H1 (cell line): ENCODE measurements at regions not wholly inside any gene's neighbourhood (a gene's known extent, or its start where the extent isn't known, plus 50 kb on each side); places are given as distances from the start of the nearest gene placed in this dataset.

Experiments used
- CTCF ChIP-seq, 3 experiments: IDR thresholded peaks; 1 replicate in 2 of 3; 2 replicates in 1 of 3; pipeline versions ENCODE4 v1.5.1 to v1.6.1; 2011; ENCODE audit warnings: low read length in 3 of 3, mild to moderate bottlenecking in 3 of 3, inconsistent platforms in 2 of 3, low read depth in 1 of 3, moderate library complexity in 1 of 3; ENCODE audit not compliant: insufficient read depth in 1 of 3; ENCODE audit errors: control extremely low read depth in 1 of 3
- EZH2 ChIP-seq: fragments of 200-600 bp; sonication (generic); IDR thresholded peaks from 2 replicates; pipeline ENCODE4 v1.7.1; 2012; ENCODE audit warnings: low read depth, mild to moderate bottlenecking, moderate library complexity, low read length, inconsistent platforms; ENCODE audit not compliant: severe bottlenecking
- POLR2A ChIP-seq, 2 experiments: IDR thresholded peaks; 1 replicate in 1 of 2; 2 replicates in 1 of 2; pipeline ENCODE4 v1.6.1; 2011; ENCODE audit warnings: low read depth in 2 of 2, low read length in 2 of 2, mild to moderate bottlenecking in 2 of 2; ENCODE audit errors: control extremely low read depth in 1 of 2
- POLR2AphosphoS5 ChIP-seq: IDR thresholded peaks from 2 replicates; pipeline ENCODE4 v1.6.1; 2011; ENCODE audit warnings: low read depth, low read length
- YY1 ChIP-seq: IDR thresholded peaks from 2 replicates; pipeline ENCODE4 v1.6.1; 2011; ENCODE audit warnings: low read depth, mild to moderate bottlenecking, low read length
- TF ChIP-seq, protein P1 (sequence below): IDR thresholded peaks from 2 replicates; pipeline ENCODE4 v1.6.1; 2012; ENCODE audit warnings: inconsistent platforms

DNA sequence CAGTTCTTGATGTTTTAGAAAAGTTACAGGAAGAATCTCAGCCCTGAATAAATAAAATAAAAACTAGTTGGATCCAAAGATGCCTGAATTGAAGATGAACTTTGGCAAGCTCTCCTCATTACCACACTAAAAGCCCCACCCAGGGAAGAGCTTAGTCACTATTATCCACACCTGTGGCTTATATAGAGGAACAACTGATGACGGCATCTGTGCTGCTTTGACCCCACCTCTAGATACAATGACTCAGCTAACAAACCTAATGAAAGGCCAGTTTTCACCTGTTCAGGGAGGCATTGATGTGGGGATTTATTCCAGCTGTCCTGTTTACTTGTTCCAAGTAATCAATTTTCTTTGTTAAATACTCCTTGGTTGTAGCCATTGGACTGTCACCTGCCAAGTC is 604.7 kb upstream of the EPHA6 start:
- no peak for TF ChIP-seq YY1
- TF ChIP-seq POLR2A (IDR thresholded peaks at IDR 0.05; ENCODE audit: control extremely low read depth in 1 of 2, low read depth in 2 of 2, low read length in 2 of 2) = no peak
- no peak for TF ChIP-seq CTCF (IDR thresholded peaks at IDR 0.05; ENCODE audit: control extremely low read depth in 1 of 3, insufficient read depth in 1 of 3, low read depth in 1 of 3, low read length in 3 of 3)
- TF ChIP-seq, protein P1, sequence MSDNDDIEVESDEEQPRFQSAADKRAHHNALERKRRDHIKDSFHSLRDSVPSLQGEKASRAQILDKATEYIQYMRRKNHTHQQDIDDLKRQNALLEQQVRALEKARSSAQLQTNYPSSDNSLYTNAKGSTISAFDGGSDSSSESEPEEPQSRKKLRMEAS = no peak
- TF ChIP-seq EZH2 = no peak
- no peak for TF ChIP-seq POLR2AphosphoS5
